Uterus (tissue), 2 donors: ENCODE measurements at regions not wholly inside any gene's neighbourhood (a gene's known extent, or its start where the extent isn't known, plus 50 kb on each side); places are given as distances from the start of the nearest gene placed in this dataset.

ENCODE experiments used
- POLR2A ChIP-seq, 2 donors: fragments of 450-650 bp; IDR thresholded peaks; one replicate each; pipeline ENCODE4 v1.6.1; 2016; ENCODE audit warnings: antibody characterized with exemption in 2 of 2, mild to moderate bottlenecking in 1 of 2, moderate library complexity in 1 of 2
- TF ChIP-seq, protein P1 (sequence below), 4 experiments: fragments of 200-600 bp in 2 of 4; fragments of 450-650 bp in 2 of 4; sonication (generic) in 2 of 4; IDR thresholded peaks; one replicate each; pipeline ENCODE4 v1.5.1; 2016 to 2019; ENCODE audit warnings: antibody characterized with exemption in 4 of 4, mild to moderate bottlenecking in 2 of 4, moderate library complexity in 1 of 4

DNA sequence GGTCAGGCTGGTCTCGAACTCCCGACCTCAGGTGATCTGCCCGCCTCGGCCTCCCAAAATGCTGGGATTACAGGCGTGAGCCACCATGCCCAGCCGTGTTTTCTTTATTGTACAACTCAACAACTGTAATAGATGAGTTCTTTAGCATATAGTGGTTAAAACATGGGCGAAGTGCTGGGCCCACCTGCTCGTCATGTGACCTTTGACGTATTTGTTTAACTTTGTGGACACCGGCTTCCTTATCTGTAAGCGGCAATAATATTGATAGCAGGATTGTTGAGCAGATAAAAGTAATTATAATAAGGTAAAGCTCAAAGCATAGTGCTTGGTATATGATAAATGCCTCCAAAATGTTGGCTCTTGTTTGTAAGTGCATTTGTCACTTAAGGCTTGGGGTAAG is 460.3 kb downstream of the KLF12 start:
- TF ChIP-seq, protein P1, sequence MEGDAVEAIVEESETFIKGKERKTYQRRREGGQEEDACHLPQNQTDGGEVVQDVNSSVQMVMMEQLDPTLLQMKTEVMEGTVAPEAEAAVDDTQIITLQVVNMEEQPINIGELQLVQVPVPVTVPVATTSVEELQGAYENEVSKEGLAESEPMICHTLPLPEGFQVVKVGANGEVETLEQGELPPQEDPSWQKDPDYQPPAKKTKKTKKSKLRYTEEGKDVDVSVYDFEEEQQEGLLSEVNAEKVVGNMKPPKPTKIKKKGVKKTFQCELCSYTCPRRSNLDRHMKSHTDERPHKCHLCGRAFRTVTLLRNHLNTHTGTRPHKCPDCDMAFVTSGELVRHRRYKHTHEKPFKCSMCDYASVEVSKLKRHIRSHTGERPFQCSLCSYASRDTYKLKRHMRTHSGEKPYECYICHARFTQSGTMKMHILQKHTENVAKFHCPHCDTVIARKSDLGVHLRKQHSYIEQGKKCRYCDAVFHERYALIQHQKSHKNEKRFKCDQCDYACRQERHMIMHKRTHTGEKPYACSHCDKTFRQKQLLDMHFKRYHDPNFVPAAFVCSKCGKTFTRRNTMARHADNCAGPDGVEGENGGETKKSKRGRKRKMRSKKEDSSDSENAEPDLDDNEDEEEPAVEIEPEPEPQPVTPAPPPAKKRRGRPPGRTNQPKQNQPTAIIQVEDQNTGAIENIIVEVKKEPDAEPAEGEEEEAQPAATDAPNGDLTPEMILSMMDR (IDR thresholded peaks at IDR 0.05): no peak
- no peak for TF ChIP-seq POLR2A (IDR thresholded peaks at IDR 0.05)
